Stimulated activated CD4-positive, alpha-beta T cell treated with anti-CD3 and anti-CD28 coated beads, Interleukin-1b, Interleukin-23, amount 100 ng/mL, for 24 hours (primary cell): ENCODE measurements at regions not wholly inside any gene's neighbourhood (a gene's known extent, or its start where the extent isn't known, plus 50 kb on each side); places are given as distances from the start of the nearest gene placed in this dataset.

Experiments used
- DNase-seq, 4 experiments: peaks; one replicate each; pipeline ENCODE4 v3.0.0-alpha.2; 2020; ENCODE audit warnings: low read depth in 4 of 4, low spot score in 1 of 4

DNA sequence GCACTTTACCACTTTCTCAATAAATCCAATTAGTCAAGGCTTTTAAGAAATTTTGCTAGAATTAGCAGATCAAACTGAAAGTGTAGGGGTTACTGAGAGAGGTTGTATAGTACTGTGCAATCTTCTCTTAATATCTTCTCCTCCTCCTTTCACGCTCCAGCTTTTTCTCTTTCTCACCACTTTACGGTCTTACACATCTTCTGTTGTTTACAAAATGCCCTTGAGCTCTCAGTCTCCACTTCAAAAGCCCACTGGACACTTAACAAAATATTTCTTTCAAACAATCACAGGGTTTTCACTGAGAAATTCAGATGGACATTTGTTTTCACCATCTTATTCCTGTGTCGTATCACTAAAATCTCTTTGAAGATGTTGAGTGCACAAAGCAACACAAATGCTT is 678.2 kb downstream of the ADGRL2 start:
- DNase-seq, result no peak

- DNase-seq, result no peak
These were observed 671.9 kb downstream of the ADGRL2 start for GRCh38 chr1:82472489-82473131.

- DNase-seq, result no peak
These were observed 666.2 kb downstream of the ADGRL2 start for GRCh38 chr1:82466891-82467290.

DNA sequence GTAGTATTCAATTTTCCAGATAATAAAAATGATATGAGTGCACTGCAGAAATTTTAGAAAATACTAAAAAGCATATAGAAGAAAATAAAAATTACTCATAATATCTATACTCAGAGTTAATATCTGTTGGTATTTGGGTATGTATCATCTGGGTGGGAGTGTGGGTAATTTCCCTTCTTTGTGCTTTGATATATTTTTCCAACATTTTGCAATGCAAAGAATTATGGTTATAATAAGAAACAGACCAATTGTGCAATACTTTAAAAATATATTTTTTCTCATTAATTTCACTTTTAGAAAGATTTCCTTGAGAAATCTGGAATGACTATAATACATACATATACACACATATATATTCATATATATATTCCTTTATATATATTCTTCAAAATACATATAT is 665.7 kb downstream of the ADGRL2 start:
- no peak for DNase-seq

GRCh38 chr1:82465024-82465423 is 664.3 kb downstream of the ADGRL2 start:
- no peak for DNase-seq

DNA sequence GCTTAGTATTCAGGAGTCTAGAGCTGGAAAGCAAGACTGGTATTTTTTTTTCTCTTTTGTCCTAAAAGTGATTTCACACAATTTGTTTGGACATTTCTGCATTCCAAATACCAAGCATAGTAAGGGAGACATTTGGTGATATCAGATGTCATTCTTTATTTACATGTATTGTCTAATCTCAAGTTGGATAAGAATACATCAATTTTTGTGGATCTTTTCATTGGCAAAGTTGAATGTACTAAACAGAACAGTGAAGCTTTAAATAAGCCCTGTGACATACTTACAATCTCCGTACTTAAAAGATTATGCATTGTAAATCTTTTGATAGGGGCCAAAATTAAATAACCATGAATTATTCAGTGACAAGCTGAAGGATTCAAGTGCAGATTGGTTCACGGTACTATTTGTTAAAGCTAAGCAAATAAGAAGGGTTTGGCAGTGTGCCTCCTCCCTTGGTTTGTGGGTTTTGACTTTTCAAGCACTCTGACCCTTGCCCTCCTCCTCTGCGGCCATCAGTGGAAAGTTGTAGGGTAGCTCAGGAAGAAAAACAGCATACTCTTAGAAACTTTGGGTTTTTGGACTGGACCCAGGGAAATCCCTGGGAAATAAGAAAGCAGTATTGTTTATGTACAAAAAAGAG is 663.7 kb downstream of the ADGRL2 start:
- DNase-seq, result no peak

GRCh38 chr1:82463951-82464350 is 663.2 kb downstream of the ADGRL2 start:
- no peak for DNase-seq

DNA sequence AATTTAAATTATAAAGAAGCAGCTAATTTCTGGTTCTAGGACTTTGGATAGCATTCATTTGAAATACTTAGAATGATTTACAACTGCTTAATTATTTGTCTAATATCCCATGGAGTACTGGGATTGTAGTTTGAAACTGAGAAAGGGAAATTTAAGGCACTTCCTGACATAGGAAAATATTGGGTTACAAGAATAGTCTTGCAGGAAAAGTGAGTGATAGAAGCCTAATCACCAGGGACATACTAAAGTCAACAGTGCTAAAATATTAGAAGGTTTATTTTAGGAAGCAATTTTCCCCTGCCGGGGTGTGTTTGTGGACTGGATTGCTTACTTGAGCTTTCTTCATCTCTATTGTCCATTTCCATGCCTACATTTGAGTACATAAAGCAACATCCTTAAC is 661.6 kb downstream of the ADGRL2 start:
- DNase-seq, result no peak

DNA sequence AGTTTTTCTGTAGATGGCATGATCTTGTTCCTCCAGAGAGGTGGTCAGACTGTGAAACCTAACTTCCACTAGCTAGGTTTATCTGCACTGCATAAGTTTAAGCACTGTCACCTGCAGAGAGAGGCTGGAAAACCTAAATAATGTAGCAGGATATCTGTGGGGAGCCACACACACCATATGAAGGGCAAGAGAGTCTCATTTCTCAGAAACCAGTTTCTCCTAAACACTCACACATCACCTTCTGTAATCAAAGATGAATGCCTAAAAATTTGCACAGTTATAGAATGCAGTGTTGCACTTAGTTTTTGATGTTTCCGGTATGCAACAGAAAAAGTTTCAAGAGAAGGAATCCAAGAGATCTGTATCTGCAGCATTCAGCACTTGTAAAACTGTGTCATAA is 654.6 kb downstream of the ADGRL2 start:
- DNase-seq, result no peak

GRCh38 chr1:82454431-82454830 is 653.7 kb downstream of the ADGRL2 start:
- no peak for DNase-seq

DNA sequence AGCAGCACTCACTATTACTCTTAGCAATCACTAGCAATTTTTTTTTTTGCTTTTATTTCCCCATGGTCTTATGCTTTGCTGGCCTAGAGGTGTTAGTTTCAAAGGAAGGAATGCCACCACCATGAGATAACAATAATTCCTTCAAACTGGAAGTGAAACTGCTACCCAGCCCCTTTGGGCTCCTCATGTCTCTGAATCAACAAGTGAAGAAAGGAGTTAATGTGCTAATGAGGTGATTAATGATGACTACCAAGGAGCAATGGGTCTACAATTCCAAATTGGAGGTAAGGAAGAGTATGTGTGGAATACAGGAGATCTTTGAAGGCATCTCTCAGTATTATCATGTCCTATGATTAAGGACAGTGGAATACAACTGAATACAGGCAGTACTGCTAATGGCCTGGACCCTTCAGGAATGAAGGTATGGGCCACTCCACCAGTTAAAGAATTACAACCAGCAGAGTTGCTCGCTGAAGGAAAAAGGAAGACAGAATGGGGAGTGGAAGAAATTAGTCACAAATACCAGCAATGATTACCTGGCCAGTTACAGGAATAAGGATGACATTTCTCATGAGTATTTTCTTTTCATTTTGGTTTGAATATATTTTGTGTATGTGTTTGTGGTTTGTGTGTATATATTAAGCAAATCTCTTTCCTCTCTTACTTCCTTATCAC is 652.9 kb downstream of the ADGRL2 start:
- DNase-seq, result no peak

DNA sequence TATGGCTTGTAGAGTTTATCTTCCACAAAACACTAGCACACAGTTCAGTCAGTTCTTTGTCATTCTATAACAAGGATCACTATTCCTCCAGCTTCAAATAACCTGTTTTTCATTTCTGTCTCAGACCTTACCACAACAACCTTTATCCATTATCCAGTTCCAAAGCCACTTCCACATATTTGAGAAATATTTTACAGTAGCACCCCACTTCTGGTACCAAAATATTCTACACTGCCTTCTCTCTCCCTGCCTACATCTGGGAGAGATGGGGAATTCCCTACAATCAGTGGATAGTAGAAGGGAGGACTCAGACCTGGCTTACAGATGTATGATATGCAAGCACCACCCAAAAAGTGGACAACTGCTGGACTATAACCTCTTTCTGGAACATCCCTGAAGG is 651.4 kb downstream of the ADGRL2 start:
- DNase-seq, result no peak

- DNase-seq, result no peak
These were observed 650.5 kb downstream of the ADGRL2 start for GRCh38 chr1:82451191-82451590.

GRCh38 chr1:82449506-82450057 is 648.8 kb downstream of the ADGRL2 start:
- no peak for DNase-seq

GRCh38 chr1:82446955-82447354 is 646.2 kb downstream of the ADGRL2 start:
- DNase-seq, result no peak

GRCh38 chr1:82446236-82446635 is 645.5 kb downstream of the ADGRL2 start:
- no peak for DNase-seq

- no peak for DNase-seq
These were observed 645.1 kb downstream of the ADGRL2 start for GRCh38 chr1:82445827-82446226.

DNA sequence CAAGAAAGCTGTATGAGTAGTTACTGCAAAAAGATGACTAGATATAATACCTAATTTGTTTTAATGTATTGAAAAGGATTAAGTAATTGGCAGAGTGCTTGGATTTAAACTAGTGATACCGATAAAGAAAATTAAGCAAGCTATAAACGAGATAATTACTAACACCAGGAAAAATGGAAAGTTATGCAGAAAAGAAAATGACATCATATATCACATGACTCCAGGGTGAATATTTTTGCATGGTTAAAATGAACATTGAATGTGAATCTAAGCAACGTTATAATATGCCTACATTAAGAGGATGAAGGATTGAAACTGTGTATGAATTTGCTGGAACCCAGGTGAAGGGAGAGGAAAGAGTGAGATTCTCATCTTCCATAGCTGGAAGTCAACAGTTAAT is 644.4 kb downstream of the ADGRL2 start:
- no peak for DNase-seq

DNA sequence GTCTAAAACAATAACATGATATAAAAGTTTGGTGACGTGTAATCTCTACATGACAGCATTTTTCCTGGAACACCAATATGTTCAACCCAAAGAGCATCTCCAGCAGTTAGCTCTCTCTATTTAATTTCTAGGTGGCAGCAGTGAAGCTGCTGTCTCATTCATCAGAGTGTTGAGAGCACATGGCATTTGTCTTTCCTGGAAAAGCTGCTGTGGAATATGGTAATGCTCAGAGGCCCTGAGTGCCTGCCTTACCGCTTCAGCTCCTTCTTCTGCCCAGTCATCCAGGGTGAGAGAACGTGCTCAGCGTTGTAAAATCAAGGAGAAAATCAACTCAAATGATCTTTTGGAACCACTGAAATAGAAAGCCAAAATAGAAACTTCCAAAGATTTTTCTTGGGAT is 640.7 kb downstream of the ADGRL2 start:
- DNase-seq, result no peak

GRCh38 chr1:82423174-82423815 is 622.6 kb downstream of the ADGRL2 start:
- DNase-seq, result no peak

DNA sequence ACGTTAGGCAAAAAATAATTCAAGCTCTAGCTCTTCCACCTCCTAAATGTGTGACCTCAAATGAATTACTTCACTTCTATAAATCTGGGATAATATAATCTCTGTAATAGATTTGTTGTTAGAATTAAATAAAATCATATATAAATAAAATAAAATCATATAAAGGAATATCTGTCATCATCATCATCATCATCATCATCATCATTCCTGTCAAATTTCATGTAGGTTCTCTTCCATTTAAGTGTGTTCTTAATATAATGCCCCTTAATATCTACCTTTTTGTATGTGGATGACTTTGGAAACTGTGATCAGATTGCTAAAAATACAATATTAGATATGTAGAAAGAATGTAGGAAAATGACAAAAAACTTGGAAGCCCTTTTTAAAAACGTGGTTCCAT is 621.0 kb downstream of the ADGRL2 start:
- no peak for DNase-seq

DNA sequence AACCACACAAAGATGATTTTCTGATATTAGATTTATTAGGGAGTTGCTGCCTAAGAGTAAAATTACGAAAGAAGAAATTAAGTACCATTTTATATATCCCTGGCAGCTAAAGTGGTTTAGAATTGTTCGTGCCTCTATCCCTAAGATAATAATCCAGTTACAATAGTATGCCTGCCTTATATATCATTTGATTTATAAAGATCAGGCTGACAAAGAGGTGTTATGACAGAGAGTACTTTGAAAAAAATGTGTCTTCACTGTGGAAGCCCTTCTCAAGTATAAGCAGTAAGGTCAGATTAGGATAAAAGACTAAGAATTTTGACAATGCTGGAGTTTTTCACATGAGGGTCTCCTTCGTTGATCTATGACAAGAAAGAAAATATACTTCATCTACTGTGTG is 619.9 kb downstream of the ADGRL2 start:
- DNase-seq, result no peak
